Mucosa of descending colon (tissue), 3 donors: ENCODE measurements at regions not wholly inside any gene's neighbourhood (a gene's known extent, or its start where the extent isn't known, plus 50 kb on each side); places are given as distances from the start of the nearest gene placed in this dataset.

Experiments
- ATAC-seq: fragments of 200-7000 bp; cut with Tn5 transposase; one replicate; pipeline ENCODE4 v1.9.1; 2020; ENCODE audit warnings: mild to moderate bottlenecking, moderate library complexity
- DNase-seq, 3 donors: peaks; one replicate each; pipeline ENCODE4 v3.0.0-alpha.2; 2020
- H3K36me3 ChIP-seq: fragments of 200-600 bp; one replicate; pipeline ENCODE4 v1.8.0; 2021; ENCODE audit warnings: low read depth, mild to moderate bottlenecking
- H3K4me1 ChIP-seq: fragments of 200-600 bp; one replicate; pipeline ENCODE4 v1.8.0; 2021; ENCODE audit warnings: low read depth, mild to moderate bottlenecking
- H3K4me3 ChIP-seq: fragments of 200-600 bp; one replicate; pipeline ENCODE4 v1.8.0; 2021; ENCODE audit warnings: mild to moderate bottlenecking
- H3K9me3 ChIP-seq: fragments of 200-600 bp; one replicate; pipeline ENCODE4 v1.8.0; 2021; ENCODE audit warnings: mild to moderate bottlenecking
- intact Hi-C, 2 donors: fragments of 100-400 bp; cut with DNase I in 1 of 2; cut with micrococcal nuclease in 1 of 2; formaldehyde crosslinking; loops; one replicate each; pipeline versions ENCODE4 v1.11.0 to v1.11.1; 2022; cut with DNase I, micrococcal nuclease
- TF ChIP-seq, protein P1 (sequence below): fragments of 200-600 bp; IDR thresholded peaks from one replicate; pipeline ENCODE4 v1.8.0; 2022; ENCODE audit warnings: antibody characterized with exemption, mild to moderate bottlenecking
- donor health status: DM: no; HTN: no; CAD: no; lungs with moderate emphysema.
- donor health status: DM: no; HTN: no; CAD: no.
- donor health status: DM: no; HTN: yes; CAD: no.

- intact Hi-C loops: no loop called here
- ATAC-seq: no peak
- TF ChIP-seq, protein P1, sequence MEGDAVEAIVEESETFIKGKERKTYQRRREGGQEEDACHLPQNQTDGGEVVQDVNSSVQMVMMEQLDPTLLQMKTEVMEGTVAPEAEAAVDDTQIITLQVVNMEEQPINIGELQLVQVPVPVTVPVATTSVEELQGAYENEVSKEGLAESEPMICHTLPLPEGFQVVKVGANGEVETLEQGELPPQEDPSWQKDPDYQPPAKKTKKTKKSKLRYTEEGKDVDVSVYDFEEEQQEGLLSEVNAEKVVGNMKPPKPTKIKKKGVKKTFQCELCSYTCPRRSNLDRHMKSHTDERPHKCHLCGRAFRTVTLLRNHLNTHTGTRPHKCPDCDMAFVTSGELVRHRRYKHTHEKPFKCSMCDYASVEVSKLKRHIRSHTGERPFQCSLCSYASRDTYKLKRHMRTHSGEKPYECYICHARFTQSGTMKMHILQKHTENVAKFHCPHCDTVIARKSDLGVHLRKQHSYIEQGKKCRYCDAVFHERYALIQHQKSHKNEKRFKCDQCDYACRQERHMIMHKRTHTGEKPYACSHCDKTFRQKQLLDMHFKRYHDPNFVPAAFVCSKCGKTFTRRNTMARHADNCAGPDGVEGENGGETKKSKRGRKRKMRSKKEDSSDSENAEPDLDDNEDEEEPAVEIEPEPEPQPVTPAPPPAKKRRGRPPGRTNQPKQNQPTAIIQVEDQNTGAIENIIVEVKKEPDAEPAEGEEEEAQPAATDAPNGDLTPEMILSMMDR: no peak
These were observed 1432.6 kb upstream of the TENM3 start for GRCh38 chr4:180810581-180810980.

GRCh38 chr4:180811556-180811955 is 1431.6 kb upstream of the TENM3 start:
- no peak for ATAC-seq
- H3K4me3 ChIP-seq: no peak overlapping the region
- intact Hi-C loops: no loop called here
- H3K9me3 ChIP-seq: no peaks in the 10 kb centered on the region
- DNase-seq: no peak
- H3K36me3 ChIP-seq: no peaks in the 10 kb centered on the region
- TF ChIP-seq, protein P1: no peak
- H3K4me1 ChIP-seq: no peaks in the 10 kb centered on the region

More at GRCh38 chr4:180810581-180810980, 1432.6 kb upstream of the TENM3 start:
- Histone ChIP-seq H3K4me3 (no peak overlapping the region), H3K36me3 (no peaks in the 10 kb centered on the region), H3K4me1 (no peaks in the 10 kb centered on the region), H3K9me3 (no peaks in the 10 kb centered on the region)
- DNase-seq: no peak

GRCh38 chr4:180812783-180813182 is 1430.4 kb upstream of the TENM3 start:
- DNase-seq: no peak
- TF ChIP-seq, protein P1: no peak
- H3K4me1 ChIP-seq: no peaks in the 10 kb centered on the region
- no peak for ATAC-seq
- no peaks in the 10 kb centered on the region for H3K36me3 ChIP-seq
- intact Hi-C loops: no loop called here
- H3K9me3 ChIP-seq: no peaks in the 10 kb centered on the region
- no peak overlapping the region for H3K4me3 ChIP-seq

- intact Hi-C loops: no loop called here
- DNase-seq (no peak), ATAC-seq (no peak)
- Histone ChIP-seq H3K4me3 (no peak overlapping the region), H3K4me1 (no peaks in the 10 kb centered on the region), H3K9me3 (no peaks in the 10 kb centered on the region), H3K36me3 (no peaks in the 10 kb centered on the region)
- TF ChIP-seq, protein P1: no peak
These were observed 1428.3 kb upstream of the TENM3 start for GRCh38 chr4:180814875-180815417.

- Histone ChIP-seq H3K4me1 (no peaks in the 10 kb centered on the region), H3K9me3 (no peaks in the 10 kb centered on the region), H3K36me3 (no peaks in the 10 kb centered on the region), H3K4me3 (no peak overlapping the region)
- ATAC-seq: no peak
- TF ChIP-seq, protein P1: no peak
- intact Hi-C loops: no loop called here
- DNase-seq: no peak
These were observed 1425.7 kb upstream of the TENM3 start for GRCh38 chr4:180817529-180817928.

DNA sequence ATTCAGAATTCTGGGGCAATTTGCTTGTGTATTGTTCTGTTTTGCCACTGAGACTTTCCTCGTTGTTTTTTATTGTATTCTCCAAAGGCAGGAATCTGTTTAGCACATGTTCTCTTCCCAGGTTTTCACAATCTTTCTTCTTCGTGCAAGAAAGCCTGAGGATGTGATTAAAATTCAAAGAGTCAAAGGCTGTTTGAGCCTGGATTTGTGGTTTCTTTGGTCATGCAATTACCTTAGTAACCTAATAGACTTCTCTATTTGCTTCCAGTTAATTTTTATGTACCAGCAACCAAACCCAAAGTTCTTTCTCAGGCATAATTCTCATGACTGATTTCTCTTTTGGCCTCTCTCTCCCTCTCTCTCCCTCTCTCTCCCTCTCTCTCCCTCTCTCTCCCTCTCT is 1420.1 kb upstream of the TENM3 start:
- ATAC-seq (no peak), DNase-seq (no peak)
- Histone ChIP-seq H3K36me3 (no peaks in the 10 kb centered on the region), H3K9me3 (no peaks in the 10 kb centered on the region), H3K4me3 (no peak overlapping the region), H3K4me1 (no peaks in the 10 kb centered on the region)
- TF ChIP-seq, protein P1: no peak
- intact Hi-C loops: no loop called here
